Trophoblast cell (in vitro differentiated cells and primary cell): ENCODE measurements at regions not wholly inside any gene's neighbourhood (a gene's known extent, or its start where the extent isn't known, plus 50 kb on each side); places are given as distances from the start of the nearest gene placed in this dataset.

Source experiments
- DNase-seq, 2 donors: peaks; one replicate each; pipeline ENCODE4 v3.0.0-alpha.2; 2016
- H2AFZ ChIP-seq: 2 replicates; pipeline ENCODE4 v1.6.1; 2013; ENCODE audit warnings: low read length, moderate library complexity, mild to moderate bottlenecking; ENCODE audit not compliant: insufficient read depth, poor library complexity
- H2AK5ac ChIP-seq: 2 replicates; pipeline ENCODE4 v1.6.1; 2013; ENCODE audit warnings: mild to moderate bottlenecking, low read length
- H2BK120ac ChIP-seq: 2 replicates; pipeline ENCODE4 v1.6.1; 2013; ENCODE audit warnings: low read length, mild to moderate bottlenecking, moderate library complexity; ENCODE audit not compliant: insufficient read depth, poor library complexity
- H2BK12ac ChIP-seq: 2 replicates; pipeline ENCODE4 v1.6.1; 2013; ENCODE audit warnings: mild to moderate bottlenecking, low read length, moderate library complexity
- H2BK5ac ChIP-seq: 2 replicates; pipeline ENCODE4 v1.6.1; 2013; ENCODE audit warnings: low read length, low read depth, moderate library complexity, mild to moderate bottlenecking; ENCODE audit not compliant: poor library complexity
- H3K14ac ChIP-seq: 2 replicates; pipeline ENCODE4 v1.6.1; 2013; ENCODE audit warnings: mild to moderate bottlenecking, low read length
- H3K18ac ChIP-seq: 2 replicates; pipeline ENCODE4 v1.6.1; 2013; ENCODE audit warnings: mild to moderate bottlenecking, low read length
- H3K23ac ChIP-seq: 2 replicates; pipeline ENCODE4 v1.6.1; 2013; ENCODE audit warnings: low read length
- H3K27ac ChIP-seq: 2 replicates; pipeline ENCODE4 v1.5.1; 2013; ENCODE audit warnings: low read depth, mild to moderate bottlenecking, inconsistent platforms, low read length, moderate library complexity
- H3K27me3 ChIP-seq: 2 replicates; pipeline ENCODE4 v1.6.1; 2013; ENCODE audit warnings: inconsistent platforms, mild to moderate bottlenecking, low read length, moderate library complexity; ENCODE audit not compliant: insufficient read depth
- H3K36me3 ChIP-seq, 2 experiments: 1 replicate in 1 of 2; 2 replicates in 1 of 2; pipeline ENCODE4 v1.6.1; 2013; ENCODE audit warnings: low read length in 2 of 2, mild to moderate bottlenecking in 2 of 2, moderate library complexity in 1 of 2; ENCODE audit not compliant: insufficient read depth in 2 of 2, control insufficient read depth in 1 of 2
- H3K4ac ChIP-seq: 2 replicates; pipeline ENCODE4 v1.6.1; 2013; ENCODE audit warnings: low read depth, mild to moderate bottlenecking, low read length, moderate library complexity
- H3K4me1 ChIP-seq, 2 experiments: 1 replicate in 1 of 2; 2 replicates in 1 of 2; pipeline ENCODE4 v1.6.1; 2013; ENCODE audit warnings: low read length in 2 of 2, mild to moderate bottlenecking in 2 of 2, moderate library complexity in 1 of 2; ENCODE audit not compliant: insufficient read depth in 2 of 2, control insufficient read depth in 1 of 2
- H3K4me2 ChIP-seq: 2 replicates; pipeline ENCODE4 v1.6.1; 2013; ENCODE audit warnings: inconsistent platforms, mild to moderate bottlenecking, low read length, moderate library complexity
- H3K4me3 ChIP-seq: 2 replicates; pipeline ENCODE4 v1.5.1; 2013; ENCODE audit warnings: mild to moderate bottlenecking, low read depth, low read length, inconsistent platforms
- H3K79me1 ChIP-seq: one replicate; pipeline ENCODE4 v1.6.1; 2013; ENCODE audit warnings: low read length
- H3K79me2 ChIP-seq: 2 replicates; pipeline ENCODE4 v1.6.1; 2013; ENCODE audit warnings: low read length, mild to moderate bottlenecking; ENCODE audit not compliant: control insufficient read depth, insufficient read depth, poor library complexity
- H3K9ac ChIP-seq: 2 replicates; pipeline ENCODE4 v1.6.1; 2013; ENCODE audit warnings: mild to moderate bottlenecking, low read length
- H3K9me3 ChIP-seq: 2 replicates; pipeline ENCODE4 v1.6.1; 2013; ENCODE audit warnings: low read depth, mild to moderate bottlenecking, control low read depth, inconsistent platforms, low read length; ENCODE audit not compliant: insufficient read depth
- H4K12ac ChIP-seq: 2 replicates; pipeline ENCODE4 v1.6.1; 2013; ENCODE audit warnings: low read depth, mild to moderate bottlenecking, low read length, moderate library complexity
- H4K8ac ChIP-seq: 2 replicates; pipeline ENCODE4 v1.6.1; 2013; ENCODE audit warnings: low read depth, mild to moderate bottlenecking, low read length, moderate library complexity
- H4K91ac ChIP-seq: one replicate; pipeline ENCODE4 v1.6.1; 2013; ENCODE audit warnings: low read depth, mild to moderate bottlenecking, low read length, moderate library complexity
- WGBS: extraction: QIAGEN DNeasy Blood & Tissue Kit; methylation state at CpG from one replicate; pipeline ENCODE4 v1.1.7; 2013; ENCODE audit warnings: missing lambda C conversion rate; ENCODE audit not compliant: insufficient read length, insufficient coverage; ENCODE audit errors: extremely low coverage; 5-methylcytosine and 5-hydroxymethylcytosine counted together

DNA sequence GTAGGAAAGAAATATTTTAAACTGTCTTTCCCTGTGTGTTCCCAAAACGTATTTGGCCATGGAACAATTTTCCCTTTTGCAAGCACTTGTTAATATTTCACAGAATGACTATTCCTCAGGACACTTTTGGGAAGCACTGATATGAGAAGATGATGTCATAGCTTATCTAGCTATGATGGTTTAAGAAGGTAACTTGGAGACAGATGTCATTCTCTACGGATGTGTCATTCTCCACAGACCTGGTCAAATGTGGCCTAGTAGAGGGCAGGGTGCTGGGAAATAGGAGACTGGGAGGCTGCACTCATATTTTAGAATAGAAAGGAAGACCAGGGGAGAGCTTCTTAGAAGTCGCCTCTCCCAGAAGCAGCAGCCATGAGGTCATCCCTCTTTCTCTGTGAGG lies 220.7 kb upstream of the GLI3 start:
- Histone ChIP-seq H3K36me3 (no peaks in the 10 kb centered on the region), H3K79me2 (no peaks in the 10 kb centered on the region), H3K4ac (no peak overlapping the region), H3K14ac (no peak overlapping the region), H3K4me1 (peaks cover 0 to 3% of the 10 kb centered on the region in 2 experiments), H3K18ac (no peak overlapping the region), H4K8ac (no peak overlapping the region), H3K23ac (no peak overlapping the region), H4K91ac (no peak overlapping the region), H4K12ac (no peak overlapping the region), H3K4me2 (no peak overlapping the region), H3K27me3 (no peaks in the 10 kb centered on the region), H2BK12ac (no peak overlapping the region), H3K9ac (no peak overlapping the region), H2AK5ac (no peak overlapping the region), H3K79me1 (no peaks in the 10 kb centered on the region), H2AFZ (no peak overlapping the region), H3K4me3 (no peak overlapping the region), H2BK5ac (no peak overlapping the region), H3K27ac (no peak overlapping the region), H2BK120ac (no peak overlapping the region), H3K9me3 (no peaks in the 10 kb centered on the region)
- DNase-seq: peak; percentile 67 to 88
- no CpG with 5 or more reads among the region's 3 CpGs for WGBS

DNA sequence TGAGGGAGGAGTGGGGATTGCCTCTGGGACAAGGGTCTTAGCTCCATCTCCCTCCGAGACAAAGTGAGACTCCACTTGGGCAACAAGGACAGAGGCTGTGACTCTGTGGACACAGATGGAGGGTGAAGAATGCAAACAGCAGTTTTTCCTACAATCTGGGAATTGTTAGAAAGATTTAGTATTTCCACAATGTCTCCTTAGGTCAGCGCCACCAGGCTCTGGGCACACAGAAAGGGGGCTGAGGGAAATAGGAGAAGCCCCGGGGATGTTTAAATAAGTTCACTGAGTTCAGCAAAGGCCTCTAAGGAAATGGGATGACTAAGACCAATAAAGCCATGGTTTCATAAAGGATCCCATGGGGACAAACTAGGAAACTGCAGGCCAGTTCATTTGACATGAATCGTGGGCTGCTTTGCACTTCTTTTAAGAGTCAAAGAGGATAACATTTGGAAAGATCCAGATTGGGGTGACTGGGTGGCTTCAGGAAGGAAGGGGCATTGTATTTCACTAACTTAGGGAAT lies 219.8 kb upstream of the GLI3 start:
- Histone ChIP-seq H2AK5ac (no peak overlapping the region), H3K36me3 (no peaks in the 10 kb centered on the region), H2BK12ac (no peak overlapping the region), H3K4ac (no peak overlapping the region), H3K79me1 (no peaks in the 10 kb centered on the region), H4K91ac (no peak overlapping the region), H3K27me3 (no peaks in the 10 kb centered on the region), H3K79me2 (no peaks in the 10 kb centered on the region), H2BK120ac (no peak overlapping the region), H2AFZ (no peak overlapping the region), H3K27ac (no peak overlapping the region), H3K14ac (no peak overlapping the region), H3K18ac (no peak overlapping the region), H3K9ac (no peak overlapping the region), H3K9me3 (no peaks in the 10 kb centered on the region), H2BK5ac (no peak overlapping the region), H3K23ac (no peak overlapping the region), H4K12ac (no peak overlapping the region), H4K8ac (no peak overlapping the region), H3K4me1 (peaks cover 0 to 3% of the 10 kb centered on the region in 2 experiments), H3K4me2 (no peak overlapping the region), H3K4me3 (no peak overlapping the region)
- WGBS: no CpG with 5 or more reads among the region's 4 CpGs
- DNase-seq: no peak

DNA sequence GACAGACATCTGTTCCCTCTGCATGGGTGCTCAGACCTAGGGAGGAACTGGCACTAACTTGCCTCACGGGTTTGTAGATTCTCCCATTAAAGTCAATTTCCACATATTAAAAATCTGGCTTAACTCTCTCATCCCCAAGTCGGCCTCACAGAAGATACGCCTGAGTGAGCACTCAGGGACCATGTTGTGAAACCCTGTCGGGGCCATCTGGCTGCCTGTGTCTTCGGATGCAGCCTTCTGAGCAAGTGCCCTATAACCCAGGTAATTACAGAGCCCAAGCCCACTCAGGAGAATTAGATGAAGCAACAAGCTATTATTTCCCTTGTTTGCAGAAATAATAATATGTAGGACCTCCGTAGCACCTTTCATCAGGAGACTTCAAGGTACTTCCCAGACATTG lies 219.3 kb upstream of the GLI3 start:
- H3K27me3 ChIP-seq: no peaks in the 10 kb centered on the region
- no peak overlapping the region for H3K27ac ChIP-seq
- H3K4ac ChIP-seq: no peak overlapping the region
- peaks cover 0 to 3% of the 10 kb centered on the region in 2 experiments for H3K4me1 ChIP-seq
- H3K79me2 ChIP-seq: no peaks in the 10 kb centered on the region
- DNase-seq: no peak
- H2BK5ac ChIP-seq: no peak overlapping the region
- no peak overlapping the region for H2BK12ac ChIP-seq
- H3K4me3 ChIP-seq: no peak overlapping the region
- no peaks in the 10 kb centered on the region for H3K9me3 ChIP-seq
- H2BK120ac ChIP-seq: no peak overlapping the region
- H3K23ac ChIP-seq: no peak overlapping the region
- no peak overlapping the region for H3K9ac ChIP-seq
- H2AFZ ChIP-seq: no peak overlapping the region
- no peaks in the 10 kb centered on the region for H3K79me1 ChIP-seq
- H4K12ac ChIP-seq: no peak overlapping the region
- H4K91ac ChIP-seq: no peak overlapping the region
- H3K4me2 ChIP-seq: no peak overlapping the region
- no peaks in the 10 kb centered on the region for H3K36me3 ChIP-seq
- no peak overlapping the region for H4K8ac ChIP-seq
- no peak overlapping the region for H3K14ac ChIP-seq
- no peak overlapping the region for H2AK5ac ChIP-seq
- WGBS: no CpG with 5 or more reads among the region's 6 CpGs
- no peak overlapping the region for H3K18ac ChIP-seq

DNA sequence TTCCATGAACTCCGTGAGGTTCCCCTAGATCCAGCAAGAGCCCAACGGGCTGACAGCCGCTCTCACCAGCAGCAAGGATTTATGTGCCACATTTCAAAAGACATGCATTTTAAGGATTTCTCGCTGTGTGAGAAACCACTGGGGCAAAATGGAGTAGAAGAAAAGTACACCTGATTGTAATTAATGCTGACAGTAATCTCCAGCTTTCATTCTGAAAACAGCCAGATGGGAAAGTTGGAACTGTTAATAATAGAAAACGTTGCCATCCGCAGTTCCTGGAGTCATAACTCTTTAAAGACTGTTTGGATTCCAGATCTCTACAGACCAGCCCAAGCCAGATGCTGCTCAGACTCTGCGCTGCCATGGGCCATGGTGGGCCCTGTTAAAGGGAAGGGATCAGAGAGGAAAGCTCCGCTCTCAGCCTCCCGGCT lies 216.9 kb upstream of the GLI3 start:
- H3K79me1 ChIP-seq: no peaks in the 10 kb centered on the region
- no peak overlapping the region for H2BK5ac ChIP-seq
- H4K91ac ChIP-seq: no peak overlapping the region
- no peak overlapping the region for H3K27ac ChIP-seq
- no peak overlapping the region for H4K8ac ChIP-seq
- H3K9ac ChIP-seq: no peak overlapping the region
- H3K4me2 ChIP-seq: no peak overlapping the region
- no peaks in the 10 kb centered on the region for H3K79me2 ChIP-seq
- no peaks in the 10 kb centered on the region for H3K36me3 ChIP-seq
- no peaks in the 10 kb centered on the region for H3K9me3 ChIP-seq
- H3K27me3 ChIP-seq: no peaks in the 10 kb centered on the region
- no peak overlapping the region for H3K14ac ChIP-seq
- no peak overlapping the region for H3K4me3 ChIP-seq
- no peak overlapping the region for H3K23ac ChIP-seq
- H3K4ac ChIP-seq: no peak overlapping the region
- no peak for DNase-seq
- no peak overlapping the region for H2AK5ac ChIP-seq
- no peak overlapping the region for H2BK12ac ChIP-seq
- no peak overlapping the region for H4K12ac ChIP-seq
- no CpG with 5 or more reads among the region's 9 CpGs for WGBS
- H3K18ac ChIP-seq: no peak overlapping the region
- no peak overlapping the region for H2AFZ ChIP-seq
- H3K4me1 ChIP-seq: peaks cover 0 to 3% of the 10 kb centered on the region in 2 experiments
- no peak overlapping the region for H2BK120ac ChIP-seq
